NCI-H2227 treated with DMSO at 0.1 percent for 48 hours (cell line): ENCODE measurements at regions not wholly inside any gene's neighbourhood (a gene's known extent, or its start where the extent isn't known, plus 50 kb on each side); places are given as distances from the start of the nearest gene placed in this dataset.
"Not testable (repeated sequence)": the region's sequence is repeated elsewhere in the genome, so short reads cannot be mapped to it uniquely, and the experiment has no call there.

ENCODE experiments used
- DNase-seq: peaks from one replicate; lab custom pipeline; 2025; lab: John Stamatoyannopoulos, UW

DNA sequence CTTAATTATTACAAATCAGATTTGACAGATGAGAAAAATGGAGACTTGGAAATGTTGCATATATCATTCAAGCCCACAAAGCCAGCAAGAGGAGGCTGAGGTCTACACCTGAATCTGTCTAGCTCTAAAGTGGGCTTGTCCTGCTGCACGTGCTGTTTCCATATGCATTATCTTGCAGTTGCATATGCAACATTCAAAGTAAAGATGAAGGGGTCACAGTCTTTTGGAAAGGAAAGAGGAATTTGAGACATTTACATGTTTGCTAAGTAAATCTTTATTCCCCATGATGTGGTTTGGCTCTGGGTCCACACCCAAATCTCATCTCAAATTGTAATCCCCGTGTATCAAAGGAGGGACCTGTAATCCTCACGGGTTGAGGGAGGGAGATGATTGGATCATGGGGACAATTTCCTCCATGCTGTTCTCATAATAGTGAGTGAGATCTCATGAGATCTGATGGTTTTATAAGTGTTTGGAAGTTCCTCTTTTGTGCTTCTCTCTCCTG lies 98.3 kb downstream of the BACH1 start:
- DNase-seq = no peak

DNA sequence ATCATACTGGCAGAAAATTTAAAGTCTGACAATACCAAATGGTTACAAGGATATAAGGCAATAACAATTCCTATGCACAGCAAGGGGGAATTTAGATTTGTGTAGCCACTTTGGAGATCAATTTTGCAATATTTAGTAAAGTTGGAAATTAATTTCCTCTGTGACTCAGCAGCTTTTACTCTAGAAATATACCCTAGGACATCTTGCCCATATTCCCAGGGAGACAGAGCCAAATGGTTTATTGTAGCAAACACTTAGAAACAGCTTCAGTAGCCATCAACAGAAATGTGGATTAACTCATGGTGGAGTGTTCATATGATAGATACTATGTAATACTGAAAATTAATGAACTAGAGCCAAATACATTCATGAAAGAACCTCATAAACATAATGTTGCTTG lies 104.6 kb downstream of the BACH1 start:
- no peak for DNase-seq

GRCh38 chr21:29403922-29404538 lies 105.3 kb downstream of the BACH1 start:
- no peak for DNase-seq

- no peak for DNase-seq
Measured at GRCh38 chr21:29405503-29406122, 106.9 kb downstream of the BACH1 start.

DNA sequence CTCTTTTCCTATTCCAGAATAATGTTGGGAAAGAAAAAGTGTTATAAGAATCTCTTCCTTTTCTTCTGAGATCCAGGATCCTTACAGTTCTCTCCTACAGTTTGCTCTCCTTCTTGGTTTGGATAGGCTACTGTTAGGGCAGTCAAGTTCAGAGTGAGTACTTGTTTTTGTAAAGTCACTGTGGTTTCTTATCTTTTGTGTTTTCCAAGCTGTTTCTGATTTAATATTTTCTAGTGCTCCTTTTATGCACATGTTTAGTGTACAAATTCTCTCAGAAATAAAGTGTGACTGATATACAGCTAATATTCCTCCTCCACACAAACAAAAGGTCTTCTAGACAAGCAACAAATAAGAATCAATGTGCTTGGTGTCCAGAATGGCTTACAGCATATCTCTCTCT lies 107.7 kb downstream of the BACH1 start:
- no peak for DNase-seq

- no peak for DNase-seq
Measured at GRCh38 chr21:29407571-29407970, 108.8 kb downstream of the BACH1 start.

DNA sequence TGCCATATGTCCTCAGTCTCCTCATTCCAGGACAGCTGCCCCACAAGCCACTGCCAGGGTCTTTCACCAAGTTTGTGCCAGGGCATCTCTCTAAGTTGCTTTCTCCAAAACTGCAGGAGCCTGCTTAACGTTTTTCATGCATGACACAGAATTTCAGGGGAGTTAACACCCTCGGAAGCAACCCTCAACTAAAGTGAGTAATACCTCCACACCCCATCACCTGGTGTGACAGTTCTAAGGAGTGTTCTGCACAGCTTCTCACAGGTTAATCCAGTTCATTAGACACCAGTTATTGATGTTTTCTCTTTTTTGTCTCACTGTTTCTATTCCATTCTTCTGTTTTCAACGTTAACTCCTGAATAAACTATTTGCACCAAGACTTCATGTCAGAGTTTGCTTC lies 115.0 kb downstream of the BACH1 start:
- DNase-seq = no peak

DNA sequence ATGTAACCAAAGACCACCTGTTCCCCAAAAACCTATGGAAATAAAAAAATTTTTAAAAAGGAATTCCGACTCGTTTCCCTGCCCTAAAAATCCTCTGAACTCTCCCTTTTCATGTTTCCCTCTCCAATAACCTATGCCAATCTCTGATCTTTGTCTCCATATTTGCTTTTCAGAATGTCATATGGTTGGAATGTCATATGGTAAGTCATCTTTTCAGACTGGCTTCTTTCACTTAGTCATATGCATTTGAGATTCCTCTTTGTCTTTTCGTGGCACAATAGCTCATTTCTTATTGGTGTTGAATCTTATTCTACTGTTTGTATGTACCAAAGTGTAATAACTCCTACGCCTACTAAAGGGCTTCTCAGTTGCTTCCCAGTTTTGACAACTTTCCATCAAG lies 117.5 kb downstream of the BACH1 start:
- no peak for DNase-seq

DNA sequence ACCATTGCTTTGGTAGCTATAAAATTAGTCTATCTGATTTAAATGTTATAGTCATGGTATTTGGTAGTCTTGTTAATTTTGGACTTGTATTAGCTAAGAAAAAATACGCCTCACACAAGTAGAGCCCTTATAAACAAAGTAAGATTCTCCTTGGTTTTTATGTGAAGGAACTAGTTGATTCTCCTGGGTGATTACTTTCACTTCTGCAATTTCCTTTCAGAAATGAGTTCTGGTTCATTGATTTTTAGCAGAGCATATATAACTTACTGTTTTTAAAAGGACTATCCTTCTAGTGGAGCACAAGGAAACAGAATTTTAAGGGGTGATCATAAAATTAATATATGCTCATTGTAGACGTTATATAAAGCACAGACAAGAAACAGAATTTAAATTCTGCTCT lies 120.1 kb downstream of the BACH1 start:
- no peak for DNase-seq

DNA sequence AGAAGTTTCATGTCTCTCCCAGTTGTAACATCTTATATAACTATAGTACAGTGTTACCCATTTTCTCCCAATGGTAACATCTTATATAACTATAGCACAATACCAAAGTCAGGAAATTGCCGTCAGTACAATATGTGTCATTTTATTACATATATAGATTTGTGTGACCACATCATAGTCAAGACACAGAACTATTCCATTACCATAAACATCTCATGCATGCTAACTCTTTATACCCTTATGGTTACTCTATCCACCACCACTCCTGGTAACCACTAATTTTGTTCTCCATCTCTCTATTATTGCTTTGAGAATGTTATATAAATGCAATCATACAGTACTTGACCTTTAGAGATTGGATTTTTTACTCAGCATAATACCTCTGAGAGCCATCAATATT lies 120.7 kb downstream of the BACH1 start:
- DNase-seq = peak; percentile 48

DNA sequence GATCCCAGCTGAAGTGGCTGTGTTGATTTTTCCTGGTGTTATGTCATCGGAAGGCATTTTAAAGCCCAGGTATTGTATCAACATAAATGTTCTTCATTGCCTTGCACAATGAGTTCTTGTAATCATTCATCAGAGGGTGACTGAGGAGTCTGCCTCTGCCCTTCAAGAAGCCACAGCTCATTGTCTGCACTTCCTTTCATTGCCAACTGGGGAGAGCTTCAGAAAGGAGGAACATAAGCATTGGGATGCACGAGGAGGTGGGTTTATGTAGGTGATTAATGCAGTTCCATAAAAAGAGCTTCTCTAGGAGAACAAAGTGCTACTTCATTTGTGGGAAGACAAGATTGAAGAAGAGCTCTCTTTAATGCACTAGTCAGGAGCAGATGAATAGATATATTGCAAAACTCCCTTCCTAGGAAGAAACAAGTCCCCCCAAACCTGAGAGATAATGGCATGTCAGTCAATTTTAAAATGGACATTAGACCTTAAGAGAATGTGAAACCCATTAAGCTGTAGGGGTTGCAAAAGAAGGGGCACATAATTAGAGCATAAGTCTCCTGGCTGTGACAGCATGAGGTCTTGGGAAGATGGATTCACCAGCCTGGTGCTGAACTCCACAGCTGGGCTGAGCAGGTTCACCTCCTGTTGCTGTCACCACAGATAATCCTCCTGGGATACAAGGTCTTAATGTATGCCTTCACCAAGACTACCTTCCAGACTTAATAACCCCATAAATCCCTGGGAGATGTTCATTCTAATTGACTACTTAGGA lies 124.6 kb downstream of the BACH1 start:
- DNase-seq = peak; percentile 83

GRCh38 chr21:29424728-29425127 lies 126.0 kb downstream of the BACH1 start:
- DNase-seq = no peak

- DNase-seq = no peak
Measured at GRCh38 chr21:29429218-29429617, 130.5 kb downstream of the BACH1 start.

DNA sequence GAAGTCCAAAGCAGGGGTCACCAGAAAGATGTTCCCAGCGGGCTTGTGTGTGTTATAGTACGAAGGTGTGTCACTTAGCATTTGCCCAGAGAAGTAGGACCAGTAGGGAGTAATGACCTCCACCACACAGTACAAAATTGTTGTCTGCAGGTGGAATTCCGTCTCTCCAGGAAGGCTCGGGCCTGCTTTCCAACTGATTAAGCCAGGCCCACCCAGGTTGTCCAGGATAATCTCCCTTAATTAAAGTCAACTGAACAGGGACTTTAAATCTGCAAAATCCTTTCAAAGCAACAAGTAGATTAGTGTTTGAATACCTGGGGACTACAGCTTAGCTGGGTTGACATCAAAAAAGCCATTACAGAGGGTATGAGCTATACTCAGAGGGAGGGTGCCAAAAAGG lies 131.3 kb downstream of the BACH1 start:
- DNase-seq = no peak

GRCh38 chr21:29430576-29430975 lies 131.9 kb downstream of the BACH1 start:
- no peak for DNase-seq

DNA sequence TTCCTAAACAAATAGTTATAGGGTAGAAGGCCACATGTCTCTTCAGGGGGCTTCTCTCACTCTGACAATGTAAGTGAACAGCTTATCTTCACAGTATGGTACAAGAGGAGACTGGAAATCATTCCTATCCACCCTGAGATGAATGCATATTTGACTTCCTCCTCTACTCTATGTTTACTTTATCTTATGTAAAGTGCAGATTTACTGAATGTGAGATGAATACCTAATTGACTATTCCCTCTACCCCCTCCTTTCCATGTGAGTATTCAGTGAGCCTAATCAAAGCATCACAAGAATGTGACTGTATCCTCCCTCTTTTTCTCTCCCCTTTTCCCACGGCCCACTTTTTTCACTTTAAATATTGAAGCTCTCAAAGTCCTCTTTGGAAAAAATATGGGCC lies 132.5 kb downstream of the BACH1 start:
- DNase-seq = peak; percentile 71

DNA sequence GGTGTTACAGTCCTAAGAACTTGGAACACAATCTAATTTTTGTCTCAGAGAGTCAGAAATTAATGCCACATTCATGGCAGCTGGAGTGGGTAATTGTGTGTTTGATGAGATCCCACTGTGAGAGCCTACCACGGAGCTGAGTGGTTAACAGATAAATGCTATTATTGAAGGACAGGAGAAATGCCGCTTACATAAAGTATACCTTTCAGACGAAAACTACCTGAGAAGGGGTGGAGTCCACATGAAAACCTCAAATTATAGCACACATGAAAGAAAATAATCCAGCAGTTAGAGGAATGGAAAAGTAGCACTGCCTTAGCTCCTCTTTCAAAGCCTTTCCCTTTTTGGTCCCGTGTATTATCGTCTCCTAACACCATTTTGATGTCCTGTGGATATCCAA lies 133.0 kb downstream of the BACH1 start:
- DNase-seq = peak; percentile 85

DNA sequence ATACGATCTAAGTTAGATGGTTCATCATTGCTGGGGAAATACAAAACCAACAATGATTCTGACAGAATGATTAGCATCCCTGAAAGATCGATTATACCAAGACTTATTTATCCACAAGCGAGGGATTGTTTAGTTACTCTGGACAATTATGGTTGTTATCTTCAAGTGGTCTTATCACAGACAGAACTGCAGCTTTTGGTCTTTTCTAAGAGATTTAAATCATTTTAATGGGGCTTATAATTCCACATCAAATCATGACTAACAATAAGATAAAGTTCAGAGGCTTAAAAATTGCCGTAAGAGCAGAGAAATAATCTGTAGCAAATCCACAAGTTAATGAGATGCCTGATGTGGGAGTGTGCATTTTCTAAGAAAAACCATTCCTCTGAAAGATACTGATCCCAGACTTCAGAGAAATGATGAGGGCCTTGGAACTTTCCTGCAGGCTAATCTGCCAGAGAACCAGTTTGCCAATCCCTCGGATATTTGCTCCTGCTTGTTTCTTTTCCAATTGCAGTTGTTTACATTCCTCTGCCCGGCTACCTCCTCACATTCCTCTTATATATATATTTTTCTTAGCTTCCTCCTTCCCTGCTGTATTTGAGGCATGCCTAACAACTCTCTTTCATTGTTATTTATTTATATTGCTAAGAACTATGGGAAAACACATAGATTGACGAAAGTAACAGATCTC lies 134.8 kb downstream of the BACH1 start:
- DNase-seq = peak; percentile 76

GRCh38 chr21:29434081-29434480 lies 135.4 kb downstream of the BACH1 start:
- DNase-seq = no peak

- not testable (repeated sequence) for DNase-seq
Measured at GRCh38 chr21:29434982-29435381, 136.3 kb downstream of the BACH1 start.

- DNase-seq = no peak
Measured at GRCh38 chr21:29436143-29436542, 137.4 kb downstream of the BACH1 start.

GRCh38 chr21:29436650-29437049 lies 137.9 kb downstream of the BACH1 start:
- DNase-seq = no peak

DNA sequence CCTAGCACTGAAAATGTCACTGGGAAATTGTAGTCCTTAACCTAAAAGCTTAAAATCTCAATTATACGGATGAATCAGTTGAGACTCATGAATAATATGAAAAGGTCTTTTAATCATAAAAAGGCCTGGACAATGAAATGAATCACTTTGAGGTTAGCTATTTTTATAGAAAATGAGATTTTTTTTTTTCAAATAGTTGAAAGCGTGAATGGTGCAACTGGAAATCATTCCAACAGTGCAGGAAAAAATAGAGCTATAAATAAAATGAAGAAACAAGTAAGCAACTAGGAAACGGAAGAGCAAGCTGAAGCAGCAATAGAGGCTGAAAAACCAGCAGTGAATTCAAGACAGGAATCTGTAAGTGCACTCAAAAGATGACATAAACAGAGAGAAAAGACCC lies 142.9 kb downstream of the BACH1 start:
- DNase-seq = no peak
